IgD-negative memory B cell (primary cell): ENCODE measurements at regions not wholly inside any gene's neighbourhood (a gene's known extent, or its start where the extent isn't known, plus 50 kb on each side); places are given as distances from the start of the nearest gene placed in this dataset.

ENCODE experiments used
- H3K27ac Mint-ChIP-seq, 3 donors: one replicate each; pipeline ENCODE4 v1.8.0; 2020 to 2022; ENCODE audit warnings: mild to moderate bottlenecking in 3 of 3, mixed read lengths in 3 of 3, moderate library complexity in 1 of 3
- H3K27me3 Mint-ChIP-seq: one replicate; pipeline ENCODE4 v1.8.0; 2021; ENCODE audit warnings: mixed read lengths
- H3K36me3 Mint-ChIP-seq: one replicate; pipeline ENCODE4 v1.8.0; 2020; ENCODE audit warnings: mild to moderate bottlenecking, mixed read lengths
- H3K4me1 Mint-ChIP-seq, 3 donors: one replicate each; pipeline ENCODE4 v1.8.0; 2020 to 2022; ENCODE audit warnings: mixed read lengths in 3 of 3, mild to moderate bottlenecking in 1 of 3
- H3K4me3 Mint-ChIP-seq, 4 donors: one replicate each; pipeline ENCODE4 v1.8.0; 2020 to 2022; ENCODE audit warnings: mild to moderate bottlenecking in 4 of 4, mixed read lengths in 4 of 4, moderate library complexity in 3 of 4
- H3K9me3 Mint-ChIP-seq, 3 donors: one replicate each; pipeline ENCODE4 v1.8.0; 2020 to 2021; ENCODE audit warnings: mixed read lengths in 3 of 3, mild to moderate bottlenecking in 1 of 3

DNA sequence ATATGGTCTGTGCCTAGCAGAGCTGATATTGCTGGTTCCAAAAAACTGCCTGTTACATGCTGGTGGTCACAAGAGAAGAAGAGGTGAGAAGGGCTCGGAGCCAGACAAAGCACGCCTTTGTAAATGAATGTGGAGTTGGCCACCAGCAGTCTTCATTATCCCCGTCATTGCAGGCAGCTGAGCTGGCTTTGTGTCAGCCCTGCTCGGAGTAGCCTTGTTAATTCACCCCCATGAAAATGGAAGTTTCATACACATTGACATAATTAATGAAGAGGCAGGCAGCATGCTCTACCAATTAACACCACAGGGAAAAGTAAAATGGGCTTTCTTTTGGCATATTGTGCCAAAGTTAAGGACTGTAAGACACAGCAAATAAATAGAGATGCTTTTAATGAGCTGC lies 113.7 kb upstream of the RBFOX1 start:
- H3K9me3 Mint-ChIP-seq, result peaks cover 4 to 29% (median 10%) of the 10 kb centered on the region in 3 donors

DNA sequence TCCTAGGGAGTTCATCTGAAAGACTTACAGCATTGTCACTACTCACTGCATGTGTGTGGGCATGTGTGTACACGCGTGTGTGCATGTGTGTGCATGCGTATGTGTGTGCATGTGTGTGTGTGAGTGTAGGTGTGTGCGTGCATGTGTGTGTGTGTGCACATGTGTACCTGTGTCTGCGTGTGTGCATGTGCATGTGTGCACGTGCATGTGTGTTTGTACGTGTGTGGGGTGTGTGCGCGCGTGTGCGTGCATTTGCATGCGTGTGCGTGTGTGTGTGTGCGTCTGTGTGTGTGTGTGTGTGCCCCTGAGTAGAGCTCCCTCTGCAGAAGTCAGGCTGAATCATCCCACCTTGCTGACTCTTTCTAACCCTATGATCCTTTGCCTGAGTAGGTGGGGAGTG lies 114.8 kb upstream of the RBFOX1 start:
- Mint-ChIP-seq H3K36me3 (peaks cover 4% of the 10 kb centered on the region), H3K27me3 (no peaks in the 10 kb centered on the region), H3K4me1 (no peaks in the 10 kb centered on the region), H3K4me3 (no peak overlapping the region), H3K27ac (no peak overlapping the region), H3K9me3 (peaks cover 6 to 32% (median 10%) of the 10 kb centered on the region in 3 donors)

More for the DNA sequence above, 113.7 kb upstream of the RBFOX1 start:
- Mint-ChIP-seq H3K4me1 (no peaks in the 10 kb centered on the region), H3K27me3 (no peaks in the 10 kb centered on the region), H3K4me3 (no peak overlapping the region), H3K36me3 (peaks cover 4% of the 10 kb centered on the region), H3K27ac (no peak overlapping the region)

DNA sequence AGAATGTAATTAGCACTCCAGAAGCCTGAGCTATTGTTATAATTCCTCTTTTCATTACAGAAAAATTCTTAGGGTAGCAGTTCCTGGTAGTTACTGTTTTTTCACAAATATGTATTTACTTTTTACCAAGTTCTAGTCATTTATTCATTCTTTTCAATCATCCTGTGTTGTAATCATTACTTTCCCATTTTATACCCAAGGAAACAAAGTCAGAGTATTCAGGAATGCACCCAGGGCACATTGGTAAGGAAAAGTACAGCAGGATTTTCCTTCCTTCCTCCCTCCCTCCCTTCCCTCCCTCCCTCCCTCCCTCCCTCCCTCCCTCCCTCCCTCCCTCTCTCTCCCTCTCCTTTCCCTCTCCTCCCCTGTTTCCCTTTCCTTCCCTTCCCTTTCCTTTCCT lies 115.9 kb upstream of the RBFOX1 start:
- Mint-ChIP-seq H3K9me3 (peaks cover 8 to 33% (median 9%) of the 10 kb centered on the region in 3 donors), H3K4me1 (no peaks in the 10 kb centered on the region), H3K36me3 (peaks cover 4% of the 10 kb centered on the region), H3K27ac (no peak overlapping the region), H3K4me3 (no peak overlapping the region), H3K27me3 (no peaks in the 10 kb centered on the region)

DNA sequence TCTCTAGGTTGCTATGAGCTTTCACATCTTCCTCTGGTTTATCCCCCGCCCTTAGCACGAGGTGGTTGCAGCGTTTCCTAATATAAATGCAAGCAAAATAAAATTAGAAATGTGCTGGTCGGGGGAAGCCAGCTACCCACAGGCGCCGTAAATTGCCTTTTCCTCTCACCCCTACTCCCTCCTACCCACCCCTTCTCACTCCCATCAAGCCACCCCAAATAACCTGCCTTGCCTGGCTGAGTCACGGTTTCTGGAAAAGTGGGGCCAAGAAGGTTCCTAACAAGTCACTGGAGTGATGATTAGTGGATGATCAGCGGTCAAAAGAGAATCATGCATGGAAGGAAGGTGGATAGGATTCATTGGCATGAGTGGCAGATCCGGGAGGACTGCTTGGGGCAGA lies 120.9 kb upstream of the RBFOX1 start:
- Mint-ChIP-seq H3K4me3 (peak overlapping the region in 1 of 4 donors; percentile 54), H3K36me3 (no peaks in the 10 kb centered on the region), H3K9me3 (peaks cover 7 to 10% (median 9%) of the 10 kb centered on the region in 3 donors), H3K4me1 (no peaks in the 10 kb centered on the region), H3K27me3 (no peaks in the 10 kb centered on the region), H3K27ac (no peak overlapping the region)

DNA sequence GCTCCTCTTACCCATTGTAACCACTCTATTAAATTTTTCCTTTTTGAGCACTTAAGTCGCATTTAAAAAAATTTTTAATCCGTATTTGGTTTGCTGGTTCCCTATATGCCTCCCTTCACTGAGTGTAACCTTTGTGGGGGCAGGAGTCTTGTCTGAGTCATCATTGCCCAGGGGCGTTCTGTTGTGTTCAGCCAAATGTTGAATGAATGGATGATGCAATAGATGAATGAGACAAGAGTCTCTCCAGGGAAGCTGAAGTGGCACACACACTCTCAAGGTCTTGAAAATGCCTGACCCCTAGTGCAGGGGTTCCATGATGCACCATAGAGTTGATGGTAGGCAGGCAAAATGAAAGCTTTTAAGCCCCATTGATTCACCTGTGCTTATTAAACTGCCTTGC lies 123.0 kb upstream of the RBFOX1 start:
- no peaks in the 10 kb centered on the region for H3K27me3 Mint-ChIP-seq
- peaks cover 7 to 13% (median 9%) of the 10 kb centered on the region in 3 donors for H3K9me3 Mint-ChIP-seq
- peak overlapping the region in 1 of 3 donors; percentile 52 for H3K27ac Mint-ChIP-seq
- peaks cover under 1% of the 10 kb centered on the region for H3K36me3 Mint-ChIP-seq
- H3K4me1 Mint-ChIP-seq, result no peaks in the 10 kb centered on the region
- no peak overlapping the region for H3K4me3 Mint-ChIP-seq

DNA sequence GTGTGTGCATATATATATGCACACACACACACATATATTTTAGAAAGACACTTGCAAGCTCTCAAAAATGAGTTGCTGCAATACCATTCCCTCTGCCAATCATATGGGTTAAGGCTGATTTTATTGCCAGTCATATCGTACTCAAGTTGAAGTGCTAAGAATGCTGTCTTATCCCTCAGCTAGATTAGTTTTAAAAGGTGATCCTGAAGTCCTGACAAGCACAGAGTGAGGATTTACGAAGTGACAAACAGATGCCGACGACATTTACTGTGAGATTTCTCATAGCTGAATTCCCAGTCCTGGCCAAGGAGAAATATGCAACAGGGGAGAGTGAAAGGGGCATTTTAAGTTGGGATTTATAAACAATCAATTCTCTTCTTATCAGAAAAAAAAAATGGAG lies 126.2 kb upstream of the RBFOX1 start:
- Mint-ChIP-seq H3K4me1 (no peaks in the 10 kb centered on the region), H3K9me3 (peaks cover 3 to 9% (median 7%) of the 10 kb centered on the region in 3 donors), H3K27me3 (no peaks in the 10 kb centered on the region), H3K4me3 (no peak overlapping the region), H3K36me3 (peaks cover 1% of the 10 kb centered on the region), H3K27ac (no peak overlapping the region)

DNA sequence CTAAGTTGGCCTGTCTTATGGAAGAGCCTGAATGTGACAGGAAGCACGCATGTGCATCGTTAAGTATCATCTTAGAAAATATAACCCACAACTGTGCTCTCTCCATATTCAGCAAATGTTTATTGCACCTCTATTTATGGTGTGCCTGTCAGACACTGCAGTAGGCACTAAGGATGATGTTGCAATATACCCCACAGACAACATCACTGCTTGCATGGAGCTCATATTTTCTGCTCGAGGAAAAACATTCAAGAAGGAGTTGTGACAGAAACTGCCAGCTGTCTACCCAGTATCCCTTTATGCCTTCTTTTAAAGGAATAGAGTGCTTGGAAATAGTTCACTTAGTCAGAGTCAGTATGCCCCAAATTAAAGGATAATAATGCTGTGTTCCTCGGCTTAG lies 132.3 kb upstream of the RBFOX1 start:
- Mint-ChIP-seq H3K4me1 (no peaks in the 10 kb centered on the region), H3K27ac (no peak overlapping the region), H3K9me3 (peaks cover 5 to 16% (median 8%) of the 10 kb centered on the region in 3 donors), H3K27me3 (no peaks in the 10 kb centered on the region), H3K4me3 (no peak overlapping the region), H3K36me3 (peaks cover 1% of the 10 kb centered on the region)

DNA sequence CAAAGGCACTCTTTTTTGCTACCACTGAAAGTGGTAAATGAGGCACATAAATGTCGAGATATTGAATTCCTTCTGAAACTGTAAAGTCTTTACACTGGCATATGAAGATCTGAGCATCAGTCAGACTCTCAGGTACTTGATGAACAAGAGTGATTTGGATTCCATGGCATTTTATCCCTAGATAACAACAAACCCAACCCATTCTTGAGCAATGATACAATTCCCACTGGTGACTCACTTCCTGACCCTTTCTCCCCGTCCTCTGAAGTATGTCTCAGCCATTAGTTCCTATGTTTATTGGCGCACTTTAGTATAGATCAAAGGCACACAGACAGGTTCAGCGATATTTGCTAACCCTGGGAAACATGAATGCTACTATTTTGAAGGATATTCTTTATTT lies 147.0 kb upstream of the RBFOX1 start:
- no peaks in the 10 kb centered on the region for H3K27me3 Mint-ChIP-seq

DNA sequence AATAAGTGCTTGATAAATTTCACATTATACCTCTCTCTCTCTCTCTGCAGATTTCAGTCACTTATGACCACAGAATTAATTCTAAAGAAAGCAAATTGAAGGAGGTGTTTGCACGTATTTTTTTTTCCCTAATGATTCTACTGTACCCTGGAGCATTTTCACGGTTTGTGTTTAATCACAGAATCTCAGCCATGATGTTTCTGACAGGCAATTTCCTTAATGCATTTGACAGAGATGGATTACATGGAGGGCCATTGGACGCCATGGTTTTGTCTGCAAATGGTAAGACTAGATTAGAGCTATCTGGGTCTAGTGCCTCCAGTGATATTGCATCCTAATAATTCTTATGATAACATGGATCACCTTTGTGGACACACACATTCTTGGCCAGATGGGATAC lies 147.5 kb upstream of the RBFOX1 start:
- no peak overlapping the region for H3K27ac Mint-ChIP-seq
- no peaks in the 10 kb centered on the region for H3K4me1 Mint-ChIP-seq
- H3K4me3 Mint-ChIP-seq, result no peak overlapping the region
- peaks cover 2 to 14% (median 3%) of the 10 kb centered on the region in 3 donors for H3K9me3 Mint-ChIP-seq
- H3K27me3 Mint-ChIP-seq, result no peaks in the 10 kb centered on the region
- H3K36me3 Mint-ChIP-seq, result no peaks in the 10 kb centered on the region

More for the DNA sequence above, 147.0 kb upstream of the RBFOX1 start:
- Mint-ChIP-seq H3K9me3 (peaks cover 2 to 19% (median 7%) of the 10 kb centered on the region in 3 donors), H3K4me1 (no peaks in the 10 kb centered on the region), H3K27ac (no peak overlapping the region), H3K36me3 (no peaks in the 10 kb centered on the region), H3K4me3 (no peak overlapping the region)

DNA sequence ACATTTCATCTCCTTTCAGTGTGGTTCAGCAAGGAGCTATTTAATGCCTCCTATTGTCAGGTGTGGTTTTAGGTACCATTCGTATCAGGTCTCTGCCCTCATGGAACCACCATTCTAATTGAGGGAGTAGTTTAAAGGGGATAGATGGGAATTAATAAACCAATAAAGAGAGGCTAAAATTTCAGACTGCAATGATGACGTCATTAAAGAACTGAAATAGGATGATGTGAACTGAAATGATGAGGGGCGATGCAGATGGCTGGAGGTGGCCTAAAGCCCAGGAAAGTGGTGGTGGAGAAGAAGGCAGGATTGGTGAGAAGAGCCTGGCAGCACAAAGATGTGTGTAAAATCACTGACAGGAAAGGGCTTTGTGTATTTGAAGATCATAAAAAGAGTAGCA lies 148.9 kb upstream of the RBFOX1 start:
- Mint-ChIP-seq H3K27ac (no peak overlapping the region), H3K4me3 (no peak overlapping the region), H3K27me3 (no peaks in the 10 kb centered on the region), H3K4me1 (no peaks in the 10 kb centered on the region), H3K9me3 (peaks cover 2 to 16% (median 3%) of the 10 kb centered on the region in 3 donors), H3K36me3 (no peaks in the 10 kb centered on the region)

DNA sequence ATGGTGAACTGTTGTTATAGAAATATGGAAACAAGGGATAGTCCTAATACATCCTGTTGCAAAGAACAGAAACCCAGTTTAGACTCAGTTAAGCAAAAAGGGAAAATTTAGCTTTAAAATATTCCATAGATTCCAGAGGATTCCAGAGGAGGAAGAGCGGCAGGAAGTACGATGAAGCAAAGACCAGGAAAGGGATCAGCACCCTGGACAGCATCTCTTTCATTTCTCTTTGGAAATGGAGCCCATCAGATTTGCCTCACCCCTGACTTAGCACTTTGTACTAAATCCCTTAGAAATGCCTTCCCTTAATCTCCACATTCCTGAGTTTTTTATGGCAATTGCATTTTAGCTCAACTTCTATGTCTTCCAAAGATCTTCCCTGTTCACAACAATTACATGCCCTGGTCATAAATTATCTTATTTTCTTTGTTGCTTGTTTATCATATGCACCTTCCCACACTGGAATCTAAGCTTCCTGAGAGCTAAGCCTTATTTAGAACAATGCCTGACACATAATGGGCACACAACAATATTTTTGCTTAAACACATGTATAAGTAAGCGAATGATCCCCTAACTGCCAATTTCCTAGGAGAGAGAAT lies 150.0 kb upstream of the RBFOX1 start:
- Mint-ChIP-seq H3K9me3 (peaks cover 2 to 18% (median 5%) of the 10 kb centered on the region in 3 donors), H3K4me3 (no peak overlapping the region), H3K4me1 (no peaks in the 10 kb centered on the region), H3K36me3 (no peaks in the 10 kb centered on the region), H3K27me3 (no peaks in the 10 kb centered on the region), H3K27ac (no peak overlapping the region)

DNA sequence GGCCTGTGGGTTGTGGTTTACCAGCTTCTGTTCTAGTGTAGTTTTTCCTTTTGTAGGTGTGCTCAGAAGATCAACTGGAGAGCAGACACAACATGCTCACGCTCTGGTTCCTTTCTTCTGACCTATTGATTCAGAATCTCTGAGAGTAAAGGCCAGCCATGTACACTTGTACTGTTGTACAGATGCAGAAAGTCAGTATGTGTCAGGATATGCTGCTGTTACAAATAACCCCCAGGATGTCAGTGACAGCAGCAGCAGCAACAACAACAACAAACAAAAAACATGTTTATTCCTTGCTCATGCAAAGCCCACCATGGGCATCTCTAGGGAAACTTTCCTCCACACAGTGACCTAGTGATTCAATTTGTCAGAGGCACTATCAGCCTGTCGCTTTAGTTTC lies 154.8 kb upstream of the RBFOX1 start:
- Mint-ChIP-seq H3K9me3 (peaks cover 4 to 27% (median 7%) of the 10 kb centered on the region in 3 donors), H3K4me3 (no peak overlapping the region), H3K27ac (no peak overlapping the region), H3K36me3 (peaks cover 3% of the 10 kb centered on the region), H3K4me1 (no peaks in the 10 kb centered on the region), H3K27me3 (no peaks in the 10 kb centered on the region)

DNA sequence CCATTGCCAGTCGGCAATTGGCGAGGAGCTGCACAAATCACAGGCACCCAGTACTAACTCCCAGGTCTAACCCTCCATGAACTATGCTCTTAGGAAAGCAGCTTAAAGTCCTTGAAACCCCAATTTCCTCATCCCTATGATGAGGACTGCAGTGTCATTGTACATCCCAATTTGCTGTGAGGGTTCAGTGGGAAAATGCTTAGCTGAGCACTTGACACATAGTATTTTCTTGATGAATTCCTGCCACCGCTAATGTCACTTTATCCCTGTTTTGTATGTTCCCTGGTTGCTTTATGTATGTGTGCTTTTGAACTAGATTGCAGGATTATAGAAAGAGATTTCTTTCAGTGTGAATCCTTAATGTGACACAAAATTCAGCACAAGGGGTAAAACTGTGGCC lies 161.5 kb upstream of the RBFOX1 start:
- no peaks in the 10 kb centered on the region for H3K27me3 Mint-ChIP-seq

DNA sequence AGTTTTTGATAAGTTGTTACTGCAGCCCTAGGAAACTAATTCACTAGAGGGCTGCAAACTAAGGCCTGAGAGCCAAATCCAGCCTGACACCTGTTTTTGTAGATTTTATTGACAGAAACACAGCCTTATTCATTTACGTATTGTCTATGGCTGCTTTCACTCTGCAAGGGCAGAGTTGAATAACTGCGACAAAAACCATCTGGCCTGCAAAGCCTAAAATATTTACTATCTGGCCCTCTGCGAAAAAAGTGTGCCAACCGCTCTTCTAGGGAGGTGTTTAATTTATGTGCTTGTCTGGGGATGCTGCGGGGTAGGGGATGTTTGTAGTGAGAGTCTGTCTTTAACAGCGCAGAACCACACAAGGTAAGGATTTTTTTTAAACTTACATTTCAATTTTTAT lies 165.0 kb upstream of the RBFOX1 start:
- H3K4me3 Mint-ChIP-seq, result no peak overlapping the region
- H3K4me1 Mint-ChIP-seq, result no peaks in the 10 kb centered on the region
- H3K36me3 Mint-ChIP-seq, result no peaks in the 10 kb centered on the region
- peaks cover 6 to 13% (median 9%) of the 10 kb centered on the region in 3 donors for H3K9me3 Mint-ChIP-seq
- H3K27ac Mint-ChIP-seq, result no peak overlapping the region
- H3K27me3 Mint-ChIP-seq, result no peaks in the 10 kb centered on the region

More for the DNA sequence above, 161.5 kb upstream of the RBFOX1 start:
- Mint-ChIP-seq H3K4me1 (no peaks in the 10 kb centered on the region), H3K4me3 (peak overlapping the region in 1 of 4 donors; percentile 51), H3K27ac (no peak overlapping the region), H3K9me3 (peaks cover 3 to 9% (median 5%) of the 10 kb centered on the region in 3 donors), H3K36me3 (peaks cover 3% of the 10 kb centered on the region)

DNA sequence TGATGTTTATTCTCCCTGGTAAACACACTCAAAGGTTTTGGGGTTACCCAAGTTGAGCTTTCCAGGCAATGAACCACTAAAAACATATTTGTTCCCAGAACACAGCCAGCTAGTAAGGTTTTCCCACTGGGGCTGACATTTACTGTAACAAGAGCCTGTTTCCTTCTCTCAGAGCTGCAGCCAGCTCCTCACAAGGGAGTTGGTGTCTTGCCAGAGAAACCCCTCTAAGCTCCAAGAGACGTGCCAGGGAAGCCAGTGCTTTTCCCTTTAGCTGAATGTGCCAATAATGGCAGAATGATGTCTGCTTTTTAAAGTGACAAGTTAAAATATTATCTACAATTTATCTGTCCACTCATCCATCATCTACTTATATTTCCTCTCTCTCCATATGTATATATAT lies 170.8 kb upstream of the RBFOX1 start:
- Mint-ChIP-seq H3K36me3 (no peaks in the 10 kb centered on the region), H3K9me3 (peaks cover 5 to 18% (median 7%) of the 10 kb centered on the region in 3 donors), H3K27me3 (no peaks in the 10 kb centered on the region), H3K4me3 (no peak overlapping the region), H3K4me1 (no peaks in the 10 kb centered on the region), H3K27ac (no peak overlapping the region)

DNA sequence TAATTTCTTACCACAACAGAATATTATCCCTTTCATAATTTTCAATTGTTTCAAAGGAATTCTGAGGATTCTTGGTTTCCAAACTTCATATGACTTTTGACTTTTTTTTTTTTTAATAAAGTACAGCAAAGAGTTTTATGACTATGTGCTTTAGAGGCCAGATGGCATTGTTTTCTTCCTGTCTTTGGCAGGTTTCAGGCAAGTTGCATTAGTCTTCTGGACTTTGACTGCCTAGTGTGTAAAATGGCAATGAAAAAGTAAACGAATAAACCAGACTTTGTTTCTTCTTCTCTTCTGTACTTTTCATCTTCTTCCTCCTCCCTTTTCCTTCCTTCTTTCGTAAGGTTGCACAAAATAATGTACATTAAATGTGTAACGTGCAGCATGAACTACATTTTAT lies 172.6 kb upstream of the RBFOX1 start:
- no peaks in the 10 kb centered on the region for H3K27me3 Mint-ChIP-seq
- peaks cover 4 to 17% (median 5%) of the 10 kb centered on the region in 3 donors for H3K9me3 Mint-ChIP-seq
- no peaks in the 10 kb centered on the region for H3K4me1 Mint-ChIP-seq
- H3K4me3 Mint-ChIP-seq, result no peak overlapping the region
- H3K27ac Mint-ChIP-seq, result no peak overlapping the region
- no peaks in the 10 kb centered on the region for H3K36me3 Mint-ChIP-seq
